Endodermal cell (in vitro differentiated cells): ENCODE measurements at regions not wholly inside any gene's neighbourhood (a gene's known extent, or its start where the extent isn't known, plus 50 kb on each side); places are given as distances from the start of the nearest gene placed in this dataset.

Source experiments
- DNase-seq: peaks from one replicate; pipeline ENCODE4 v3.0.0-alpha.2; 2017
- H3K27ac ChIP-seq: 2 replicates; pipeline ENCODE4 v1.5.1; 2013; ENCODE audit warnings: mild to moderate bottlenecking, low read depth, low read length, moderate library complexity
- H3K27me3 ChIP-seq: 2 replicates; pipeline ENCODE4 v1.6.1; 2013; ENCODE audit warnings: mild to moderate bottlenecking, low read length, moderate library complexity; ENCODE audit not compliant: insufficient read depth, control insufficient read depth, poor library complexity, severe bottlenecking
- H3K36me3 ChIP-seq: 2 replicates; pipeline ENCODE4 v1.7.0; 2013; ENCODE audit warnings: mild to moderate bottlenecking, low read length, moderate library complexity; ENCODE audit not compliant: control insufficient read depth, insufficient read depth
- H3K4me1 ChIP-seq: one replicate; pipeline ENCODE4 v1.7.0; 2013; ENCODE audit warnings: low read length; ENCODE audit not compliant: control insufficient read depth, insufficient read depth
- H3K4me3 ChIP-seq: 2 replicates; pipeline ENCODE4 v1.5.1; 2013; ENCODE audit warnings: mild to moderate bottlenecking, low read length, moderate library complexity
- H3K9ac ChIP-seq: 2 replicates; pipeline ENCODE4 v1.6.1; 2013; ENCODE audit warnings: mild to moderate bottlenecking, low read length, moderate library complexity; ENCODE audit not compliant: poor library complexity, severe bottlenecking; ENCODE audit errors: extremely low read depth
- H3K9me3 ChIP-seq: 2 replicates; pipeline ENCODE4 v1.6.1; 2013; ENCODE audit warnings: mild to moderate bottlenecking, low read length, moderate library complexity; ENCODE audit not compliant: control insufficient read depth
- H3K27ac Mint-ChIP-seq: 2 replicates; pipeline ENCODE4 v1.8.0; 2020; ENCODE audit warnings: mixed read lengths
- H3K27me3 Mint-ChIP-seq: 2 replicates; pipeline ENCODE4 v1.8.0; 2021; ENCODE audit warnings: mild to moderate bottlenecking, mixed read lengths; ENCODE audit not compliant: insufficient read depth
- H3K36me3 Mint-ChIP-seq: 2 replicates; pipeline ENCODE4 v1.8.0; 2020; ENCODE audit warnings: low read depth, mixed read lengths
- H3K4me1 Mint-ChIP-seq: 2 replicates; pipeline ENCODE4 v1.8.0; 2020; ENCODE audit warnings: mixed read lengths
- H3K4me3 Mint-ChIP-seq: 2 replicates; pipeline ENCODE4 v1.8.0; 2020; ENCODE audit warnings: mild to moderate bottlenecking, moderate library complexity, mixed read lengths
- H3K9me3 Mint-ChIP-seq: 2 replicates; pipeline ENCODE4 v1.8.0; 2020; ENCODE audit warnings: mild to moderate bottlenecking, mixed read lengths
- WGBS, 2 experiments: methylation state at CpG; one replicate each; pipeline versions ENCODE4 v1.1.5 to v1.1.7; 2013; ENCODE audit warnings: missing lambda C conversion rate in 2 of 2, mixed read lengths in 1 of 2; ENCODE audit not compliant: insufficient coverage in 1 of 2, insufficient read length in 1 of 2; 5-methylcytosine and 5-hydroxymethylcytosine counted together
- TF ChIP-seq, protein P1 (sequence below): fragments of 200-600 bp; sonication (generic); conservative IDR thresholded peaks from 2 replicates; pipeline ENCODE4 v1.5.0; 2021; ENCODE audit warnings: antibody characterized with exemption, mild to moderate bottlenecking

DNA sequence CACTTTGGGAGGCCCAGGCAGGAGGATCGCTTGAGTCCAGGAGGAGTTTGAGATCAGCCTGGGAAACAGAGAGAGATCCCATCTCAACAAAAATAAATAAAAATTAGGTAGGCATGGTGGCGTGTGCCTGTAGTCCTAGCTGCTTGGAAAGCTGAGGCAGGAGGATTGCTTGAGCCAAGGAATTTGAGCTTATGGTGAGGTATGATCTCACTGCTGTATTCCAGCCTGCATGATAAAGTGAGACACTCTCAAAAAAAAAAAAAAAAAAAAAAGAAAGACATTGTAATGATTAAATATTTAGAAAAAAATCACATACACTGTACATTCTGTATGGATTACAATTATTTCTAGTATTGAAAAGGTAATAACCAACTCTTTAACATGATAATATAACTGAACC lies 87.1 kb downstream of the SLIT2 start:
- H3K9ac ChIP-seq: no peak overlapping the region
- H3K27me3 ChIP-seq: no peaks in the 10 kb centered on the region
- no peaks in the 10 kb centered on the region for H3K36me3 ChIP-seq
- Mint-ChIP-seq H3K27me3 (no peaks in the 10 kb centered on the region), H3K9me3 (peaks cover 14% of the 10 kb centered on the region), H3K4me1 (peaks cover 9% of the 10 kb centered on the region), H3K36me3 (peaks cover 3% of the 10 kb centered on the region), H3K27ac (no peak overlapping the region), H3K4me3 (no peak overlapping the region)
- no peak for DNase-seq
- H3K27ac ChIP-seq: no peak overlapping the region
- peaks cover 13% of the 10 kb centered on the region for H3K9me3 ChIP-seq
- TF ChIP-seq, protein P1, sequence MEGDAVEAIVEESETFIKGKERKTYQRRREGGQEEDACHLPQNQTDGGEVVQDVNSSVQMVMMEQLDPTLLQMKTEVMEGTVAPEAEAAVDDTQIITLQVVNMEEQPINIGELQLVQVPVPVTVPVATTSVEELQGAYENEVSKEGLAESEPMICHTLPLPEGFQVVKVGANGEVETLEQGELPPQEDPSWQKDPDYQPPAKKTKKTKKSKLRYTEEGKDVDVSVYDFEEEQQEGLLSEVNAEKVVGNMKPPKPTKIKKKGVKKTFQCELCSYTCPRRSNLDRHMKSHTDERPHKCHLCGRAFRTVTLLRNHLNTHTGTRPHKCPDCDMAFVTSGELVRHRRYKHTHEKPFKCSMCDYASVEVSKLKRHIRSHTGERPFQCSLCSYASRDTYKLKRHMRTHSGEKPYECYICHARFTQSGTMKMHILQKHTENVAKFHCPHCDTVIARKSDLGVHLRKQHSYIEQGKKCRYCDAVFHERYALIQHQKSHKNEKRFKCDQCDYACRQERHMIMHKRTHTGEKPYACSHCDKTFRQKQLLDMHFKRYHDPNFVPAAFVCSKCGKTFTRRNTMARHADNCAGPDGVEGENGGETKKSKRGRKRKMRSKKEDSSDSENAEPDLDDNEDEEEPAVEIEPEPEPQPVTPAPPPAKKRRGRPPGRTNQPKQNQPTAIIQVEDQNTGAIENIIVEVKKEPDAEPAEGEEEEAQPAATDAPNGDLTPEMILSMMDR: no peak
- no peak overlapping the region for H3K4me3 ChIP-seq
- WGBS, 2 experiments: 98 to 100% methylated on average over 1 to 2 of the region's 2 CpGs
- H3K4me1 ChIP-seq: peaks cover 3% of the 10 kb centered on the region

DNA sequence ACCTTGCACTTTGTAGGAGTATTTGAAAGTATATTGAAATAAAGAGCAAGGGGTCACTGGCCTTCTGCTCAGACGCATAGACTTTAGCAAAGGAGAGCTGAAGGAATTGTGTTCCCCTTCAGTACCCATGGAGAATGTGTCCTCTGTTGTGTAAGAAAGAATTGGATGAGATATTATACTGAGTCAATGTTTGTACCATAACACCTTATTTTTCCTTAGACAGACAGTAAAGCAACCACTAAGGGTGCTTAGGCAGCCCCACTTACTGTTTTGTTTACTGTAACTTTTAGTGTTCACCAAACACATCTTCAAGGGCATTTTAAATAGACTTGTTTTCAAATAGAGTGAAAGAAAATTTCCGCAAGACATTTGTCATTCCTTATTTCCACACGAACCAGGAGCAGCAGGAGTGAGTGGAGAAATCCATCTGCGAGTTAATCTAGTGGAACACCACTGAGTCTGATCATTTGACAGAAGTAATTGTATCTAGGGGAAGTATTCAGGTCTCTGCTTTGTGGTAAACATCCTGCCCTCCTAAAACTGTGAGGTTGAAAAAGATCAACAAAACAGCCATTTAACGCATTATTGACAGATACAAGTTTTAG lies 89.5 kb downstream of the SLIT2 start:
- TF ChIP-seq, protein P1: no peak
- DNase-seq: no peak
- H3K27me3 Mint-ChIP-seq: peaks cover 5% of the 10 kb centered on the region
- H3K27me3 ChIP-seq: peaks cover 12% of the 10 kb centered on the region
- H3K4me1 ChIP-seq: peaks cover 3% of the 10 kb centered on the region
- no peak overlapping the region for H3K4me3 ChIP-seq
- H3K27ac Mint-ChIP-seq: no peak overlapping the region
- 79 to 91% methylated on average over 2 to 4 of the region's 5 CpGs for WGBS, 2 experiments
- H3K36me3 ChIP-seq: no peaks in the 10 kb centered on the region
- no peak overlapping the region for H3K4me3 Mint-ChIP-seq
- no peak overlapping the region for H3K9ac ChIP-seq
- H3K36me3 Mint-ChIP-seq: peaks cover 2% of the 10 kb centered on the region
- H3K9me3 Mint-ChIP-seq: peaks cover 10% of the 10 kb centered on the region
- H3K4me1 Mint-ChIP-seq: peaks cover 9% of the 10 kb centered on the region
- no peak overlapping the region for H3K27ac ChIP-seq
- peaks cover 8% of the 10 kb centered on the region for H3K9me3 ChIP-seq

DNA sequence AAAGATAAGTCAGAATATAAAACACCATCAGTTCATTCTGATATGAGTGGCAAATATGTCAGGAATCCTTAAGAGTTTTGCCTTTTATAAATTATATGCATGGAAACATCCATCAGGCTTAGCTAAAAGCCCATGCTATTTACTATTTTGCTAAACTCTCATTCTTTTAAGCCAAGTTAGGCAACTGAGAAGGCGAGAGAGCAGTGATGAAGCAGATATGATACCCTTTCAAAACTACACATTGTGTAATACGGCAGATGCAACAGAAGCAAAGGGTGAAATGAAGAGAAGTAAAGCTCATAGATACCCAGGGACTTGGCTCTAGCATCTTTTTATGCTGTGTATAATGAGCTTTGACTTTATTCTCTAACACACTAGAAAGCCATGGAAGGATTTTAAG lies 95.8 kb downstream of the SLIT2 start:
- H3K9me3 Mint-ChIP-seq: no peaks in the 10 kb centered on the region
- H3K4me1 Mint-ChIP-seq: peaks cover 13% of the 10 kb centered on the region
- H3K4me3 Mint-ChIP-seq: no peak overlapping the region
- H3K27ac Mint-ChIP-seq: no peak overlapping the region
- H3K36me3 Mint-ChIP-seq: no peaks in the 10 kb centered on the region
- H3K27me3 Mint-ChIP-seq: peaks cover 12% of the 10 kb centered on the region
- DNase-seq: no peak
- no peak overlapping the region for H3K27ac ChIP-seq
- 92 to 96% methylated on average over 2 of the region's 2 CpGs for WGBS, 2 experiments
- no peaks in the 10 kb centered on the region for H3K36me3 ChIP-seq
- peaks cover 12% of the 10 kb centered on the region for H3K27me3 ChIP-seq
- H3K9ac ChIP-seq: no peak overlapping the region
- H3K4me1 ChIP-seq: peaks cover 3% of the 10 kb centered on the region
- TF ChIP-seq, protein P1: no peak
- no peak overlapping the region for H3K4me3 ChIP-seq
- H3K9me3 ChIP-seq: no peaks in the 10 kb centered on the region
